Caco-2 (cell line): ENCODE measurements at regions not wholly inside any gene's neighbourhood (a gene's known extent, or its start where the extent isn't known, plus 50 kb on each side); places are given as distances from the start of the nearest gene placed in this dataset.

Source experiments
- BruUV-seq: library from RNA; stranded (reverse); fragments of 400-500 nt; replicated peaks from 2 replicates; lab custom pipeline; 2021; lab: Mats Ljungman, UMichigan
- CTCF ChIA-PET: fragments of 300-600 bp; sonication (Branson Sonifier 250); formaldehyde crosslinking; loops from one replicate; lab custom pipeline; 2022; ENCODE audit warnings: antibody characterized with exemption; lab: Charles Lee
- POLR2A ChIA-PET: fragments of 300-600 bp; sonication (Branson Sonifier 250); formaldehyde crosslinking; loops from one replicate; lab custom pipeline; 2022; ENCODE audit warnings: antibody characterized with exemption; lab: Charles Lee
- DNase-seq, 2 experiments: peaks; one replicate each; pipeline versions ENCODE4 v3.0.0 to v3.0.0-alpha.2; 2020 to 2022
- H3K27me3 ChIP-seq: replicated peaks from 2 replicates; pipeline ENCODE4 v1.6.0; 2011; ENCODE audit warnings: low read length; ENCODE audit not compliant: control insufficient read depth, insufficient read depth
- H3K36me3 ChIP-seq: 2 replicates; pipeline ENCODE4 v1.5.1; 2011; ENCODE audit warnings: low read length; ENCODE audit not compliant: control insufficient read depth, insufficient read depth
- H3K4me1 ChIP-seq: fragments of 250-450 bp; sonication (Bioruptor Pico); 2 replicates; pipeline ENCODE4 v1.5.1; 2020; ENCODE audit warnings: mild to moderate bottlenecking
- H3K4me3 ChIP-seq: 2 replicates; pipeline ENCODE4 v1.5.1; 2011; ENCODE audit warnings: low read depth, mild to moderate bottlenecking, control low read depth, low read length
- H3K9me3 ChIP-seq: fragments of 250-450 bp; sonication (Bioruptor Pico); 2 replicates; pipeline ENCODE4 v1.5.1; 2020; ENCODE audit warnings: mild to moderate bottlenecking, moderate library complexity
- H3K27ac Mint-ChIP-seq: one replicate; pipeline ENCODE4 v1.8.0; 2022; ENCODE audit warnings: mixed read lengths; ENCODE audit not compliant: unreplicated experiment
- H3K27me3 Mint-ChIP-seq: one replicate; pipeline ENCODE4 v1.8.0; 2022; ENCODE audit warnings: mixed read lengths; ENCODE audit not compliant: insufficient read depth, unreplicated experiment
- H3K36me3 Mint-ChIP-seq: one replicate; pipeline ENCODE4 v1.8.0; 2022; ENCODE audit warnings: mild to moderate bottlenecking, mixed read lengths; ENCODE audit not compliant: insufficient read depth, unreplicated experiment
- H3K4me1 Mint-ChIP-seq: one replicate; pipeline ENCODE4 v1.8.0; 2022; ENCODE audit warnings: low read depth, mixed read lengths; ENCODE audit not compliant: unreplicated experiment
- H3K4me3 Mint-ChIP-seq: one replicate; pipeline ENCODE4 v1.8.0; 2022; ENCODE audit warnings: mild to moderate bottlenecking, moderate library complexity, mixed read lengths; ENCODE audit not compliant: unreplicated experiment
- H3K9me3 Mint-ChIP-seq: one replicate; pipeline ENCODE4 v1.8.0; 2022; ENCODE audit warnings: mixed read lengths; ENCODE audit not compliant: unreplicated experiment
- CTCF ChIP-seq, 2 experiments: fragments of 200-600 bp in 1 of 2; IDR thresholded peaks; 1 replicate in 1 of 2; 2 replicates in 1 of 2; pipeline versions ENCODE4 v1.5.1 to v1.8.0; 2011 to 2022; ENCODE audit warnings: antibody characterized with exemption in 1 of 2, control low read depth in 1 of 2, inconsistent platforms in 1 of 2, low read depth in 1 of 2, low read length in 1 of 2, mild to moderate bottlenecking in 1 of 2, moderate library complexity in 1 of 2; ENCODE audit not compliant: insufficient read depth in 1 of 2, severe bottlenecking in 1 of 2, unreplicated experiment in 1 of 2
- intact Hi-C: fragments of 100-400 bp; cut with micrococcal nuclease; formaldehyde crosslinking; loops from one replicate; pipeline ENCODE4 v1.10.0; 2022; ENCODE audit not compliant: unreplicated experiment

GRCh38 chr2:215664847-215665525, 229.1 kb upstream of the FN1 start:
- Mint-ChIP-seq H3K27ac (no peak overlapping the region), H3K9me3 (no peaks in the 10 kb centered on the region), H3K36me3 (no peaks in the 10 kb centered on the region), H3K27me3 (no peaks in the 10 kb centered on the region), H3K4me1 (peaks cover 19% of the 10 kb centered on the region), H3K4me3 (no peak overlapping the region)
- CTCF ChIA-PET = no interaction called here
- POLR2A ChIA-PET = no interaction called here
- H3K36me3 ChIP-seq = no peaks in the 10 kb centered on the region
- no peak for DNase-seq
- TF ChIP-seq CTCF (IDR thresholded peaks at IDR 0.05; ENCODE audit: insufficient read depth in 1 of 2, low read depth in 1 of 2, low read length in 1 of 2, severe bottlenecking in 1 of 2, unreplicated experiment in 1 of 2) = no peak
- BruUV-seq = no TSS peak
- no peaks in the 10 kb centered on the region for H3K27me3 ChIP-seq
- peaks cover 16% of the 10 kb centered on the region for H3K4me1 ChIP-seq
- intact Hi-C loops = no loop called here
- no peaks in the 10 kb centered on the region for H3K9me3 ChIP-seq
- H3K4me3 ChIP-seq = no peak overlapping the region

- ChIA-PET CTCF (interaction anchor here (0.7 kb wide), 1 partner anchor 27 kb away, joined by 5 read pairs; no protein-coding TSS in a partner anchor), POLR2A (interaction anchor here (0.6 kb wide), 1 partner anchor 43 kb away, joined by 3 read pairs; no protein-coding TSS in a partner anchor)
- no peak for TF ChIP-seq CTCF (IDR thresholded peaks at IDR 0.05; ENCODE audit: insufficient read depth in 1 of 2, low read depth in 1 of 2, low read length in 1 of 2, severe bottlenecking in 1 of 2, unreplicated experiment in 1 of 2)
- DNase-seq = no peak
- peaks cover 7% of the 10 kb centered on the region for H3K4me1 Mint-ChIP-seq
- H3K36me3 ChIP-seq = no peaks in the 10 kb centered on the region
- no peaks in the 10 kb centered on the region for H3K27me3 Mint-ChIP-seq
- no TSS peak for BruUV-seq
- no peaks in the 10 kb centered on the region for H3K9me3 ChIP-seq
- H3K4me3 Mint-ChIP-seq = no peak overlapping the region
- intact Hi-C loops = no loop called here
- no peak overlapping the region for H3K4me3 ChIP-seq
- H3K27me3 ChIP-seq = no peaks in the 10 kb centered on the region
- H3K9me3 Mint-ChIP-seq = no peaks in the 10 kb centered on the region
- no peak overlapping the region for H3K27ac Mint-ChIP-seq
- no peaks in the 10 kb centered on the region for H3K36me3 Mint-ChIP-seq
- peaks cover 6% of the 10 kb centered on the region; the same call in 1 of the 2 replicates for H3K4me1 ChIP-seq
These were observed 226.8 kb upstream of the FN1 start for GRCh38 chr2:215662715-215663114.

GRCh38 chr2:215660687-215661086, 224.8 kb upstream of the FN1 start:
- Histone ChIP-seq H3K4me3 (no peak overlapping the region), H3K9me3 (no peaks in the 10 kb centered on the region), H3K27me3 (no peaks in the 10 kb centered on the region), H3K4me1 (peaks cover 6% of the 10 kb centered on the region; the same call in 1 of the 2 replicates), H3K36me3 (no peaks in the 10 kb centered on the region)
- POLR2A ChIA-PET = no interaction called here
- no peaks in the 10 kb centered on the region for H3K36me3 Mint-ChIP-seq
- H3K9me3 Mint-ChIP-seq = no peaks in the 10 kb centered on the region
- no peak for TF ChIP-seq CTCF (IDR thresholded peaks at IDR 0.05; ENCODE audit: insufficient read depth in 1 of 2, low read depth in 1 of 2, low read length in 1 of 2, severe bottlenecking in 1 of 2, unreplicated experiment in 1 of 2)
- BruUV-seq = no TSS peak
- intact Hi-C loops = no loop called here
- no peaks in the 10 kb centered on the region for H3K27me3 Mint-ChIP-seq
- no peak overlapping the region for H3K27ac Mint-ChIP-seq
- no peaks in the 10 kb centered on the region for H3K4me1 Mint-ChIP-seq
- DNase-seq = no peak
- no peak overlapping the region for H3K4me3 Mint-ChIP-seq
- CTCF ChIA-PET = interaction anchor here (0.7 kb wide), 1 partner anchor 51 kb away, joined by 3 read pairs; no protein-coding TSS in a partner anchor
